ENCODE measurements at regions not wholly inside any gene's neighbourhood (a gene's known extent, or its start where the extent isn't known, plus 50 kb on each side); places are given as distances from the start of the nearest gene placed in this dataset.

- TF ChIP-seq ATF3 (IDR thresholded peaks at IDR 0.05; ENCODE audit: insufficient read depth, low read depth, low read length) = no peak
Measured at GRCh38 chr2:58313926-58314325, 72.8 kb upstream of the FANCL start (continued).

- H3K79me1 ChIP-seq (ENCODE audit: low read depth, low read length) = no peaks in the 10 kb centered on the region
- H3K56ac ChIP-seq (replicated peaks; ENCODE audit: insufficient read length, low read depth, low read length) = no peak overlapping the region
- H3K27me3 ChIP-seq (replicated peaks in 1 of 4; ENCODE audit: control insufficient read depth in 3 of 4, extremely low read depth in 1 of 4, insufficient read depth in 3 of 4, low read length in 3 of 4) = no peaks in the 10 kb centered on the region
- no peak overlapping the region for H2AK5ac ChIP-seq (ENCODE audit: low read depth, low read length)
- H2AFZ ChIP-seq (ENCODE audit: low read length) = 0 out of 2 replicates have a peak overlapping the region, but pooled peaks have one; percentile 64
- no peak overlapping the region for H2BK15ac ChIP-seq (ENCODE audit: low read length)
- no peaks in the 10 kb centered on the region for H3K4me1 ChIP-seq (replicated peaks in 1 of 4; ENCODE audit: control insufficient read depth in 3 of 4, insufficient read depth in 4 of 4, low read length in 3 of 4)
- no peak overlapping the region for H3K4me3 ChIP-seq (ENCODE audit: extremely low read depth in 1 of 4, insufficient read depth in 2 of 4, low read depth in 3 of 4, low read length in 4 of 4)
- H3K9ac ChIP-seq (replicated peaks in 1 of 4; ENCODE audit: extremely low read depth in 1 of 4, low read depth in 3 of 4, low read length in 3 of 4) = no peak overlapping the region
- no peak overlapping the region for H2BK12ac ChIP-seq (ENCODE audit: low read depth, low read length)
- no peaks in the 10 kb centered on the region for H4K20me1 ChIP-seq (replicated peaks in 1 of 2; ENCODE audit: control insufficient read depth in 1 of 2, insufficient read depth in 2 of 2, low read length in 2 of 2)
- ChIA-PET POLR2A (ENCODE audit: partially characterized antibody) (no interaction called here), CTCF (ENCODE audit: partially characterized antibody) (interaction anchor here (0.6 kb wide), 2 partner anchors 106 to 153 kb away, joined by 3 read pairs; no protein-coding TSS in a partner anchor)
- H3K27ac ChIP-seq (ENCODE audit: low read depth, low read length) = no peak overlapping the region
- no peak overlapping the region for H3K23ac ChIP-seq (ENCODE audit: insufficient read length)
- no peak overlapping the region for H2BK20ac ChIP-seq (ENCODE audit: low read length)
- H3K79me2 ChIP-seq (ENCODE audit: control insufficient read depth in 1 of 2, insufficient read depth in 2 of 2, low read length in 2 of 2) = no peaks in the 10 kb centered on the region
- H3K18ac ChIP-seq (ENCODE audit: extremely low read depth, low read length) = no peak overlapping the region
- H4K8ac ChIP-seq (ENCODE audit: extremely low read depth, insufficient read depth, low read length) = no peak overlapping the region
- no peak overlapping the region for H2BK5ac ChIP-seq (ENCODE audit: low read depth, low read length)
- H4K5ac ChIP-seq (ENCODE audit: insufficient read length, low read depth, low read length) = no peak overlapping the region
- FAIRE-seq = no peak
- H3K9me3 ChIP-seq (ENCODE audit: insufficient read depth in 2 of 2, low read depth in 1 of 2, low read length in 1 of 2) = no peaks in the 10 kb centered on the region; a peak in 1 of 4 replicates
- no peaks in the 10 kb centered on the region for H3K23me2 ChIP-seq (ENCODE audit: low read depth, low read length)
- H2BK120ac ChIP-seq (replicated peaks; ENCODE audit: low read depth, low read length) = no peak overlapping the region
- H3K4me2 ChIP-seq (ENCODE audit: insufficient read depth in 1 of 2, low read depth in 2 of 2, low read length in 2 of 2) = no peak overlapping the region
- TF ChIP-seq SP1 (IDR thresholded peaks at IDR 0.05; ENCODE audit: low read depth, low read length) = no peak
- TF ChIP-seq KDM4A (IDR thresholded peaks at IDR 0.05; ENCODE audit: low read depth, low read length, severe bottlenecking) = no peak
- no peak for DNase-seq (ENCODE audit: low read depth in 1 of 2, low spot score in 2 of 2)
- no peak overlapping the region for H3K4ac ChIP-seq (replicated peaks; ENCODE audit: insufficient read length, low read depth, low read length)
- H3K36me3 ChIP-seq (ENCODE audit: control insufficient read depth in 2 of 4, insufficient read depth in 4 of 4, low read length in 3 of 4) = no peaks in the 10 kb centered on the region
- H4K91ac ChIP-seq (replicated peaks; ENCODE audit: insufficient read length, low read length) = no peak overlapping the region
- H3K14ac ChIP-seq (ENCODE audit: insufficient read length) = no peak overlapping the region
Measured at GRCh38 chr2:58308435-58308834, 67.3 kb upstream of the FANCL start.
